ENCODE measurements at regions not wholly inside any gene's neighbourhood (a gene's known extent, or its start where the extent isn't known, plus 50 kb on each side); places are given as distances from the start of the nearest gene placed in this dataset.
"Not testable (repeated sequence)": the region's sequence is repeated elsewhere in the genome, so short reads cannot be mapped to it uniquely, and the experiment has no call there.

DNA sequence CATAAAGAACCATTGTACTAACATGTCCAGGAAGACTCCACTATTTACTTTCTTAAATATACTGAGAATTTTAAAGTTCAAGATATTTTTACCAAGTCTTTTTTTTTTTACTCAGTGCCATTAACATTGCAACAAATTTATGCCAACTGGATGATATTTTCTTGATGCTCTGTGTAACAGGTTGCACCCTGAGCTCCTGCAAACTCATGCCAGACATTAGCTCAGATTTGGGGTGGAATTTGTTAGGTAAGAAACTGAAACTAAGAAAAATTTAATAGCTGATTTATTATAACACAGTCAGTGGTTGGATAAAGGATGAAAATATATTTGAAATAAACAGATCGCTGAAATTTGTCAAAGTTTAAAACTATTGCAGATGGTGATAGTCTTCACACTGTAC is 228.6 kb upstream of the SPHKAP start:
- DNase-seq (ENCODE audit: low spot score): no peak

DNA sequence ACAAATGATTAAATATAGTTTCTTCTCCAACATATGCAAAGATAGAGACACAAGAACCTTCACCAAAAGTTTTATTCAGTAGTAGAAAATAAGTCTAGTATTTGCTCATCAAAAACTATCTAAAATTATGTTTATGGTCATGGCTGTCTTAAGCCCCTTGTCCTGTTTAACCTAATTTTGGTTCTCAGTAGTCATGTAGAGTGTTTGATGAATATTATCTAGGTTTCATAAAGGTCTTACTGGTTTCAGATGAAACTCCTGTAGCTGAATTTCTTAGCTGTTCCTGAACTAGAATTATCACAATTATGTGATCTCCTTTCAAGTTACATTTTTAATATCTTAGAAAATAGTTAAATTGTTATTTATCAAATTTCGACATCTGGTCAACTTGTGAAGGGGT is 228.0 kb upstream of the SPHKAP start:
- no peak for DNase-seq (ENCODE audit: low spot score)

DNA sequence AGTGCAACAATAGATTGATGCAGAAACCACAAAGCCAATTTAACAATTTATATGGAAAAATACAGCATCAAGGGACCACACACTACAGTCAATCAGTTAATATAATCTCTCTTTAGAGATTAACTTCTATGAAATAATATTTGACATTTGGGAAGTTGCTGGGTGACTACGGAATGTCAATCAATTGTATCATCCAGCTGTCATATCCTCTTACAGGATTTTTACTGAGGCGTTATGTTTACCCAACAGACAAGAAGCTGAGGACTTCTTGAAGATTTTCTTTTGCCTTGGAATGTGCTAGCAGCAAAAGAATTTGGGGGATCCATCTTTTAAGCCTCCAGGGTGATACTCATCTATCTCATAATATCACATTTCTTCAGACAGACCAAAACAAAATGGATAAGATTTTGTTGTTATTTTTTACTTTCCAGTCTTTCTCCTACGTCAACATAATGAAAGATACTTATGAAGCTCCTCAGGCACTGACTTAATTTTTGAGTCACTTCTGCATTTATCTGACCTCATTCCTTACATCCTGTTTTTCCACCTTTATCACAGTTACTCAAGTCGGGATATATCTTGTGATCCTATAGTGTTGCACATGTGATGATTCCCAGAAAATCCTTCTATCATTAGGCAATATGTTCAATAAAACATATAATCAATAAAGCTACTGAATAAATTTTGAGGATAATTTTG is 227.2 kb upstream of the SPHKAP start:
- no peak for DNase-seq (ENCODE audit: low spot score)

DNA sequence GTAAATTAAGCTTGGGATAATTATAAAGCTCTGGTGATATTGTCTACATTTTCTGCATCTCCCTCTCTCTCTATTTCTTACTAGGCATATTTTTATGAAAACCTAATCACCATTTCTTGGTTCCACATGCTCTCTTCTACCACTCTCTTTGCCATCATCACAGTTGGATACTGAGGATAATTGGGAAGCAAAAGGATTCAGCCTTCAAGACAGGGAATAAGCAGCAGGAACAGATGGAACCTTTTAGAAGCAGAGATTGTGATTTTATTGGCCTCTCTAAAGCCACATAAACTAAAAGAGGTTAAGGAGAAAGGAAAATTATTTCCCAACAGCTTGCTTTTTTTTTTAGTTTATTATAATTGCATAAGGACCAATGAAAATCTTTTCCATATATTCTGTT is 226.3 kb upstream of the SPHKAP start:
- no peak for DNase-seq (ENCODE audit: low spot score)

DNA sequence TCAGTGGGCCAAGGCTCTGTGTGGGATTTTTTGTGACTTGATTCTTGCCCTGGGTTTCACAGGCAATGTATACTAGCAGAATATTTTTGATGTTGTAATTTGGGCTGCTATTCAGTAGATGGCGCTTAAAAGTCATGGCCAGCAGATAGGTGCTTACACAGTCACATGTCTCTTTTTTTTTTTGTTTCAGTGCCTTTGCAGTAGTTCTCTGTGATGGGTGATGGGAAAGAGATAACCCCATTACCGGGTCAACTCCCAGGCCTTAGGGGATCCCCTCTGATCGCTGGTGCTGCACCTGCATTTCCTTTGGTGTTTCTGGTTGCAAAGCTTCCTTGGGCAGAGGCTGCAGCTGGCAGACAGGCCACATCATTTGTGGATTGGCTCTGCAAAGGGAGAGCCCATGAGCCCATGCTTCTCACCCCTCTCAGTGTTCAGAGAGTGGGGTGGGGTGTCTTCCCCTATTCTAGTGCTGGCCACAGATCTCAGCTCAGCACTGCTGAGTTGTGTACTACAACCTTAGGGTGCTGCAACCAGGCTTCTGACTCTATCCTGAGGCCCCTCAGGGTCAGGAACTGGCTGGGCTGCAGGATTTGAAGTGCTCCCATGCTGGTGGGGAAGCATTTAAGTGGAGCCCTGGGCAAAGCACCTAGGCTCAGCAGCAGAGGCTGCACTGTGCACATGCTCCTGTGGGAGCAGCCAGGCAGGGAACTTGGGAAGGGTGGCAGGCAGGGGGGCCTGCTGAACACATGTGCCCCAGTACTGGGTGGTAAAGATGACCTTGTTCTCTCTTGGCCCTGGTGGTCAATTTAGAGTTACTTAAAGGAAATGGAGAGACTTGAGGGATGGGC is 219.8 kb upstream of the SPHKAP start:
- DNase-seq (ENCODE audit: low spot score): peak; percentile 17

DNA sequence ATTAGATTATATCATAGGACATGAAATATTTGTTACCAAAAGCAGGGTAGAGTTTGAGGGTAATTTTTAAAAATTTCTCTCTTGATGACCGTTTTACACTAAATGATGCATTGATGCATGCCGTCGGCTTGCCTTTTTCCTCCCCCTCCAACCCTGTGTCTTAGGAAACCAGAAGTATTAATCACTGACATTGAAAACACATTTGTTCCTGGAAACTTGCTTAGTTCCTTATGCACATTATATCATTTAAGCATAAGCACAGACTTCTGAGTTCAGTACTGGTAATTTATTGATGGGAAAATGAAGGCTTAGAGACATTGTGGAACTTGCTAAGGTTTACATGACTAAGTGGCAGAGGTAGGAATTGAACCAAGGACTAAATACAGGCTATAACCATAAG is 206.3 kb upstream of the SPHKAP start:
- no peak for DNase-seq (ENCODE audit: low spot score)

DNA sequence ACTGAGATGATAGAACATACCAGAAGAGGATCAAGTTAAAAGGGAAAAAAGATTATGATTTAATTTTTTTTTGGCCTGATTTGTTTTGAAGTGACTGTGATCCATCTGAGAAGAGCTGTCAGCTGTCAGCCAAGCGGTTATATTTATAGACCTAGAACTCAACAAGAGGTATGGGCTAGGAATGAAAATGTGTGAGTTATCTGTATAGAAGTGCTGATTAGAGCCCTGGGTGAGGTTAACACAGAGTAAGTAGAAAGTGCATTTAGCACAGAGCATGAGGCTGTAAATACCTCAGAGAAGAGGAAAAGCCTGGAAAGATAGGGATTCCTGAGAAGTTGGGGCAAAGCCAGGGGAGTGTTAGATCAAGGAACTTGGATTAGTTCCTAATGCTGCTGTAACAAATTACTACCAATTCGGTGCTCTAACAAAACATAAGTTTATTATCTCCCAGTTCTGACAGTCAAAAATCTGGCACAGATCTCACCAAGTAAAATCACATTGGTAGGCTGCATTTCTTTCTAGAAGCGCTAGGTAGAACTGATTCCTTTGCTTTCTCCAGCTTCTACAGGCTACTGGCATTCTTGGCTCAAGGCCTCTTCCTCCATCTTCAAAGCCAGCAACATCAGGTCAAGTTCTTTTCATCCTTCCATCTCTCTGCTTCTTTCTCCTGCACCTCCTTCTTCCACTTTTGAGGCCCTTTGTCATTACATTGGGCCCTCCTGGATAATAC is 197.4 kb upstream of the SPHKAP start:
- no peak for DNase-seq (ENCODE audit: low spot score)

DNA sequence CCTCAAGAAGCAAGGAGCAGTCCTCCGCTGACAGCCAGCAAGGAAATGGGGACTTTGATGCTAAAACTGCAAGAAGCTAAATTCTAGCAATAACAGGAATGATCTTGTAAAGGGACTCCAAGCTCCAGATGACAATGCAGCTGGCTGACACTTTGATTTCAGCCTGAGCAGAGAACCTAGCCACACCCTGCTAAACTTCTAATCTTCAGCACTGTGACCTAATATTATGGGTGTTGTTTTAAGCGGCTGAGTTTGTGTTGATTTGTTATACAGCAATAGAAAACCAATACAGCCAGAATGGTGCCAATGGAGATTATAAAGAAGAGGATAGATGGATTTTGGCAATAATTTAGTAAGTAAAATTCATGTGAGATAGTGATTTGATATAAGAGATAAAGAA is 196.7 kb upstream of the SPHKAP start:
- DNase-seq (ENCODE audit: low spot score): no peak

DNA sequence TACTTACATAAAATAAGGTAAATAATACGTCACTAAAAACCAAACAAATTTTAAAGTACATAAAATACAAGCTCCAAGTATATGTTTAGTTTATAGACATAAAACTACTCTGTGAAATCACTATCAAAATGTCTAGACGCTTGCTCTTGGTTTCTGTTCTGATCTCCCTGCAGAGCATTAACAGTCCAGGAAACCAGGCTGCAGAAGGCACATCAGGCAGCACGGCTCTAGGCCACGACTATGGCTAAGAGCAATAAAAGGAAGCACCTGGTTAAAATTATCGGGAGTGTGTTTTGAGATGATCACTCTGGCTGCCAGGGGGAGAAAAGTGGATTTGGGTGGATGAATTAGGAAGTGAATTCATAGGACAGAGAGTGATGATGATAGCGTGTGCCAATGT is 196.0 kb upstream of the SPHKAP start:
- no peak for DNase-seq (ENCODE audit: low spot score)

DNA sequence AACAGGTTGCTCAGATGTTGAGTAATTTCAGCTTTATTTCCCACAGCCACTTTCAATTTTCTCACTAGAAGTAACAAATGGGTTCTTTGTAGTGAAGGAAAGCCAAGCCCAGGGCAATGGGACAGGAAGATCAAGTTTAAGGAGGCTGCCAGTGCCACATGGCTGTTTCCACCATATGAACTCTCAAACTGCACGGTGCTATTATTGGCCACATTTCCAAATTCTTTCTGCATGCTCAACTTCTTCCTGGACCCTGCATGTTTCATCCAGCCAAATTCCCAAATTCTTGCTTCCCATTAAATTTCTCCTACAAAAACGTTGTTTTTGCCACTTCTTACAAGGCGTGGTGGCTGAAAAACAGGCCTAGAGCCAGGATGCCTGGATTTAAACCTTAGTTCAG is 193.3 kb upstream of the SPHKAP start:
- no peak for DNase-seq (ENCODE audit: low spot score)

DNA sequence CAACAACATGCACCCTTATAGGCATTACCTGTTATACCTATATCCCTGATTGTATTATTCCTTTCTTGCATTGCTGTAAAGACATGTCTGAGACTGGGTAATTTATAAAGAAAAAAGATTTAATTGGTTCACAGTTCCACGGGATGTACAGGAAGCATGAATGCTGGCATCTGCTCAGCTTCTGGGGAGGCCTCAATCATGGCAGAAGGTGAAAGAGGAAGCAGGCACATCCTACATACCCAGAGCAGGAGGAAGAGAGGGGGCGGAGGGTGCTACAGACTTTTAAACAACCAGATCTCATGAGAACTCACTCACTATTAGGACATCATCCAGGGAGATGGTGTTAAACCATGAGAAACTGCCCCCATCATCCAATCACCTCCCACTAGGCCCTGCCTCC is 191.7 kb upstream of the SPHKAP start:
- no peak for DNase-seq (ENCODE audit: low spot score)

DNA sequence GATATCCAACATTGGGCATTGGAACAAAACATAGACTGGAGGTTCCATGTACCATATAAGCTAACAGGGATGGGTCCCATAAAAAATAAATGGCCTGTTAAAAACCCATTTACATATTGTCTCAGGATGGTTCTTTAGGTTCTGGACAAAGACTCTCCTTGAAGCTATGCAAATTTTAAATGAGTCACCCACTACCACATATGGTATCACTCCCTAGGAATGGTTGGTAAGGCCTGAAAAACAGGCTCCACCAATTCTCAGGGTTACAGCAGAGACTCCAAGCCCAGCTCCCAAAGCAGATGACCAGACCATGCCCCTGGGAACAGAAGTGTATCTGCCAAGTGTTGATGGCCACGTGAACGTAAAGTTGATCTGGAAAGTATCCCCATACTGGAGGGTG is 190.7 kb upstream of the SPHKAP start:
- no peak for DNase-seq (ENCODE audit: low spot score)

DNA sequence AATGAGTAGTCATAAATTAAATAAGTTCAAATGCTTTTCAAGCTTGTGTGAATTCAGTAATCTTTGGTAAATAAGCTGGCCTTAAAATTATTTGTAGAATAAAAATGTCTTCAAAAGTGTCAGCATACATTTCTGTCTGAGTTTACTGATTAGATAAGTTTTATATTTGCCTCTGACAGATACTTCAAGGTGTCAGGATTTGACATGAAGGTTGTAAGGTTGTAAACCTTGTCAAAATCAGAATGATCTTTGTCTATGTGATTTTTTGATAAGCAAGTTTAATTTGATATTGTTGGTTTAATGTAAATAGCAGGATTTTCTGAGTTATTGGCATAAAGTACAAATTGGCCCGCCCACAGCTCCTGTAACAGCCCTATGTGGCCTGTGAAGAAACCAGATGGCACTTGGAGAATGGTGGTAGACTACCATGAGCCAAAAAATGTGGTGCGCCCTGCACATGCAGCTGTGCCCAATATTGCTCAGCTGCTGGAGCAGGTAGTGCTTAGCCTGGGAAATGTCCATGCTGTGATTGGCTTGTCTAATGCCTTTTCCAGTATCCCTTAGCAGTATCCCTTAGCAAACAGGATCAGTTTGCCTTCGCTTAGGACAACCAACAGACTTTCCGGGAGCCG is 188.0 kb upstream of the SPHKAP start:
- DNase-seq (ENCODE audit: low spot score): no peak

DNA sequence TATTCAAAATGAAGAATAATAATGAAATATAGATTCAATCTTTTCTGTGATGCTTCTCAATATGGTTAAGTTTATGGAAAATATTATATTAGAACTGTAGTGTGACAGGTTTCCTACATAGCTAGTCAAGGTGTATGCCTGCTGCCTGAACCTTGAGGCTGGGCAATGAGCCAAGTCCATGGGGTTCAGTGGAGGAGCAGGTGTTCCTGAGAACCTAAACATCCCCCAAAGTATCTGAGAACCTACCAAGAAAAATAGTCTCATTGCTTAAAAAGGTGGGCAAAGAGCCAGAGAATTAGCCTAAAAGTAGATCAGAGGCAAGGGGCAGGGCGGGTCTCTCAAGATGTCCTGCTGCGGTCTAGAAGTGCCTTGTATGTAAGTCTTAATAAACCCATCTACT is 185.9 kb upstream of the SPHKAP start:
- DNase-seq (ENCODE audit: low spot score): no peak

DNA sequence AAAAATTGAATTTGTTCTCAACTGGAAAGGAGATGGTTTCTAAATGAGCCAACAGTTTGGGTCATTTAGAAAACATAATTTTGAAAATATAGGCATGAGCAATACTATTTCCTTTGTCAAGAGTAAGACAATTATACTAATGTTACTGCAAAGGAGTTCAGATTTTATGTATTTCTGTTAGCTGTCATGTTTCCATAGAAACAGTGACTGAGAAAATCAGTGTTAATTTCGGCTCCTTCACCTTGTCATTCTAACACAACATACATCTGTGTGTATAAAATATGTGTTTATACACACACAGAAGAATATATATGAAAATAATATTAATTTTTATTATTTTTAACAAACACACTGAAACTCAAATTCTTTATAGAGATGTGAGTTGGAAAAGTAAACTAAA is 178.0 kb upstream of the SPHKAP start:
- DNase-seq (ENCODE audit: low spot score): no peak

DNA sequence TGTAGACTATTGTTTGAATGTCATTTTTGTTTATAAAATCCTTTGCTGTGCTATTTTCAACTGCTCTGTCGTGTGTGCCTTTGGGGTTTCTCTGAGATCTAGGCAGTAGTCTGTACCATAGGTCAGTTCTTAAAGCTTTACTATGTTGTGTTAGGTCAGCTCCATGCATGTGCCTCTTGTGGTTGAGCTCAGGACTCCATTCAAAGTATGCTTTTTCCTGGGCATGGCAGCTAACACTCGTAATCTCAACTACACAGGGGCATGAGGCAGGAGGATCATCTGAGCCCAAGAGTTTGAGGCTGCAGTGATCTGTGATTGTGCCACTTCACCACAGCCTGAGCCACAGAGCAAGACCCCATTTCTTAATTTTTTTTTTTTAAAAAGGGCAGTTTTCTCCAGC is 174.4 kb upstream of the SPHKAP start:
- DNase-seq (ENCODE audit: low spot score): no peak

DNA sequence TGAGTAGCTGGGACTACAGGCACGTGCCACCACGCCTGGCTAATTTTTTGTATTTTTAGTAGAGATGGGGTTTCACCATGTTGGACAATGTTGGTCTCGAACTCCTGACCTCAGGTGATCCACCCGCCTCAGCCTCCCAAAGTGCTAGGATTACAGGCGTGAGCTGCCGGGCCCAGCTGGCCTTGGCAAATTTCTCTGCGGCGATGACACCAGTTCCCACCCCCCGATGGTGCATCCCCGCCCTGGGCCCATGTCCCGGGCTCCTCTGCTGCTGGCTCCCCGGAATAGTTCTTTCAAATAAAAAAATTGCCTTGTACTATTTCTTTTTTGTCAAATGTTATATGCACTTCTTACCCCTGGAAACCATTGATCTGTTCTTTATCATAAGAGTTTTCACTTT is 171.5 kb upstream of the SPHKAP start:
- not testable (repeated sequence) for DNase-seq (ENCODE audit: low spot score)

DNA sequence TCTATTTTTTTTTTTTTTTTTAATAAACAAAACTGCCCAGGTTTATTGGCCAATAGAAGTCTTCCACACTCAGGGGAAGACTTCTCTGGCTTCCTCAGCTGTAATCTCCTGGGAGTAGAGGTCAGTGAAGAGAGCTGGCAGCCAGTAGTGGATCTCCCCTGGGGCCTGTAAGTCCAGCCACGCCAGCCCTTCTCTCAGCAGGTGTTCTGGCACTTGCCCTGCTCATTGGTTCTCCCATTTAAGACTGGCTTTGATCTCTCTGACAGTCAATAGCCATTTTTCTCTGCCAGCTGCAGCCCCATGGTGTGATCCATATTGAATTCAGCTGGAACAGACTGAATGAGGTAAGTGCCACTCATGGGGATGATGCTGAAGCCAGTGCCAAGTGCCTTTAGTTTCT is 170.6 kb upstream of the SPHKAP start:
- no peak for DNase-seq (ENCODE audit: low spot score)

DNA sequence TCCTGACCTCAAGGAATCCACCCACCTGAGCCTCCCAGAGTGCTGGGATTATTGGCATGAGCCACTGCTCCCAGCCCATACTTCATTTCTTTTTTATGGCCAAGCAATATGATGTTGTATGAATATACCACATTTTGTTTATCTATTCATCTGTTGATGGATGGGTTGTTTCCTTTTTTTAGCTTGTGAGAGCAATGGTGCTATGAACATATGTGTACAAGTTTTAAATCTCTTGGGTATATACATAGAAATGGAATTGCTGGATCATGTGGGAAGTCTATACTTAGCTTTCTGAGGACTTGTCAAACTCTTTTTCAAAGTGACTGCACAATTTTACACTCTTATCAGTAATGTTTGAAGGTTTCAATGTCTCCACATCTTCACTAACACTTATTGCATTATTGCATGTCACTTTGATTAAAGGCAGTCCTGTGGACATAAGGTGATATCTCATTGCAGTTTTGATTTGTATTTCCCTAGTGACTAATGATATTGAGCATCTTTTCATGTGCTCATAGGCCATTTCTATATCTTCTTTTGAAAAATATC is 167.1 kb upstream of the SPHKAP start:
- no peak for DNase-seq (ENCODE audit: low spot score)

DNA sequence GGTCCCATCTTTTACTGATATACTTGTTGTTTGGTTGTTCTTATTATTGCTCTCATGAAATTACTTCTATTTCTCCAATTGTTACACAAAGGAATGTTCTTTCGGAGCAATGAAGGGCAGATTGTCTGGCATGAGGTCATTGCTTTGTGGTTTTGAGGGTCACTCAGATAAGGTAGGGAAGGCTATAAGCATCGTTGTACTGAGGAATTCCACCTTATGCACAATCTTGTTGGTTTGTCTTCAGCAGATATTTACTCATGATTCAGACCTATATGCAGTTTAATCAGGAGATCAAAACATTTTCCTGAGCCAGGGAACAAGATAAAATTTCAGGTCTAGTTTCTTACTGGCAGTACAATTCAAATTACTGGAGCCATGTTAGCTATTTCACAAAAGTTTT is 163.0 kb upstream of the SPHKAP start:
- no peak for DNase-seq (ENCODE audit: low spot score)

DNA sequence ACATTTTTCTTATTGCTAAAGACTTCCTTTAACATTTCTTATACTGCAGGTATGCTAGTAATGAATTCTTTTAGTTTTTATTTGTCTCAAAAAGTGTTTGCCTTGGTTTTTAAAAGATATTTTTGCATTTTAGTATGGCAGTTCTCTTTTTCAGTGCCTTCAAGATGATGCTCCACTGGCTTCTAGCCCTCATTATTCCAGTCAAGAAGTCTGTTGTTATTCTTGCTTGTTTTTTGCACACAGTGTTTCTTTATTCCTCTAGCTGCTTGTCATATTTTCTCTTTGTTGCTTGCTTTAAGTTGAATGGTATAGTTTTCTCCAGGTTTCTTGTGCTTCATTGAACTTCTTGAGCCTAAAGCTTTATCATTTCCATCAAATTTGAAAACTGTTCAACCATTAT is 158.0 kb upstream of the SPHKAP start:
- no peak for DNase-seq (ENCODE audit: low spot score)

DNA sequence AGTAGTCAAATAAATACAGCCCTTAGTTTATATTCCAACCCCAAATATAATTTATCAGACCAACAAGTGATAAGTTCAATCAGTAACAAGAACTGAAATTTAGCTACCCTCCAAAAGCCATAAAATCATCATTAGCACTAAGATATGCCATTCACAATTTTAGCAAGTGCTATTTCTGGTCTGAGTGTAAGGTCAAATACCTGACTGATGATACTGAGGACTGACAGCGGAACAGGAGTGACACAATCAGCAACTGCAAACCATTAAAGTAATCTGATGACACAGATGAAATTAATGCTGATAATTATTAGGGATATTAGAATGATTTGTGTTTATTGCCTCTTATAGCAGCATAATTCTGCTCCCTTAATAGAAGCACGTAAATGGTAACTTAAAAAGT is 152.7 kb upstream of the SPHKAP start:
- DNase-seq (ENCODE audit: low spot score): no peak
